GM19025 (cell line): ENCODE measurements at regions not wholly inside any gene's neighbourhood (a gene's known extent, or its start where the extent isn't known, plus 50 kb on each side); places are given as distances from the start of the nearest gene placed in this dataset.

Experiments used
- ATAC-seq: cut with Tn5 transposase; IDR thresholded peaks from one replicate; pipeline ENCODE4 v1.9.1; 2021; ENCODE audit warnings: mild to moderate bottlenecking, low read depth, moderate library complexity; ENCODE audit not compliant: unreplicated experiment

- ATAC-seq, result no peak
Measured at GRCh38 chr21:16071092-16071491, 341.3 kb downstream of the USP25 start.

DNA sequence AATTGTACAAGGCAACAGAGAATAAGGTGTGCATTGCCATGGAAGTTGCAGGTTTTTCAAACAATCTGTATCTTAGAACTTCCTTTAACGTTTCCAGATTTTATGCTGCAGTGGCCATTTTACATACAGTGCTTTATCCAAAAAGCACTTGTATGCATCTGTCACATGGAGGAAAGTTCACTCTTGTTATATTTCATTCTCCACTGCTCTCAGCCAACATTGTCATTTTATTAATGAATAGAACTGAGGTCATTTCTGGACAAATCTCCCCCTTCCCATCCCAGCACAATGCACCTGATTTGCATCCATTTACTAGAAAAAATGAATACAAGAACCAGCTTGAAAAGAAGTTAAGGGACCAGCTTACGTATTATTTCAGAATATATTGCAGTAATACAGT lies 342.0 kb downstream of the USP25 start:
- no peak for ATAC-seq

DNA sequence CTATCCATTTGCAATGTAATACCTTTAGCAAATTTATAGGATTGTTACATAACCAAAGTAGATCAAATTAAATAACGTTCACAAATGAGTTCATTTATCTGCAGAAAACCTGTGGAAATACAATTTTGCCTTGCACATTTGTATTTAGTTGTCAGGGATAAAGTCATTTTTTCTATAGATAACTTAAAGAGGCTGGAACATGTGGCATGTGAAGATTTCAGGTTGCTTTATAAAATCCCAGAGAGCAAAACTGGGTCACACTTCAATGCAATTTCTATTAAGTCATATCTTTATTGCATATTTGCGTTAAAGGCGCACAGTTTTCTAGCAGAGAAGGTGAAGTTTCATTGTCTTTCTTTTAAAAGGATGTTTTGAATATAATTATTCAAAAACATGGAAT lies 342.4 kb downstream of the USP25 start:
- ATAC-seq, result no peak

DNA sequence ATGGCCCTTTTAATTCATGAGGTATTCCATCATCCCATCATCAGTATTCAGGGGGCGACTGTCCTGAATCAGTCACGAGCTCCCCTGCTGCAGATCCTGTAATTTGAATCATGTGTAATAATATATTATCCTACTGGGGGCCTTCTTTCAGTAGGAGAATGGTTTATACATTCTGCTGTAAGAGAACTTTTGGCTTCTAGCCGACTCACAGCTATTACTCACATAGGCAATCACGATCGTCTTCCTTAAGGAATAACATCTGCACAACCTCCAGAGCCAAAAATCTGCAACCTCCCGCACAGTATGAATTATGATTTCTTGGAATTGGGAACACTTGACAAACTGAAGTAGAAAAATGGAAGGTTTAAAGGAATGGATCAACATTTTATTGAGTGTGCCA lies 343.0 kb downstream of the USP25 start:
- no peak for ATAC-seq

DNA sequence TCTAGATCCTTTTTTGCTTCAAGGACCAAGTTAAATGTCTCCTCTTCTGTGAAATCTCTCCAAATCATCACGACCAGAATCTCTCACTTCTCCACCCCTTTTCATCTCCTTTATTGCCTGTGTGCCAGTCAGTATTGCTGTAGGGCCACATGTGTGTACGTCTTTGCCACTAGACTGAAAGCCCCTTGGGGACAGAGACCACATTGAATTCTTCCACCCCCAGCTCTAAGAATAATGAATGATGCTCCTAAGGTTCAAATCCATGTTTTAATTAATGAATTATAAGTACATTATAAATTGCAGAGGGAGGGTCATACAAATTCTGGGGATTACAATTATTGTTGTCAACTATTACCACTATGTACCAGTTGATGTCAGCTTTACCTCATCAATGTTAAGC lies 343.8 kb downstream of the USP25 start:
- no peak for ATAC-seq

- ATAC-seq, result no peak
Measured at GRCh38 chr21:16074950-16075489, 345.2 kb downstream of the USP25 start.

DNA sequence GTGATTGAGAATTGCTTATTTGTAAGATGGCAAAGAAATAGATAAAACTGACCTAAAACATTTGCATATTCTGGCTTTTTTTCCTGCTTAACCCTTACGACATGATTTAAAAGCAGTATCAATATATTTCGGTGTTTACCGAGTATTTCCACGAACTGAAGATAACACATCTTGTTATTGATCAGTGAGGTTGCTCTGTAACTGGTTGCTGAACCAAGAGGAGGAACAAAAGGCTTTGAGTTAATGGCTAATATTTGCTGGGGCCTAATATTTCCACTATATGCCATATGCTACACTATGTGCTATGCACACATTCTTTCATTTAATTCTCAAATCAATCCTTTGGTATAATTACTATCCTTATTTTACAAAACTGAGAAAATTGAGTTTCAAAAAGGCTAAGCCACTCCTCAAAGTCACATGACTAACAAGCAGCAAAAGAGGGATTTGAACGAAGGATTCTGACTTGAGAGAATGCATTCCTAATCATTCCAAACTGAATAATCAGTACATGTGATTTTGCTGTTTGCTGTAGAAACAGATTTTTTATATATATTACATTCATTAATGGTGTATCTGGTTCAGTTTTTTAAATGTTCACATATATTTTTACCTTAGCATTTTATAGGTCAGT lies 346.0 kb downstream of the USP25 start:
- ATAC-seq, result no peak

- no peak for ATAC-seq
Measured at GRCh38 chr21:16076465-16076864, 346.7 kb downstream of the USP25 start.

DNA sequence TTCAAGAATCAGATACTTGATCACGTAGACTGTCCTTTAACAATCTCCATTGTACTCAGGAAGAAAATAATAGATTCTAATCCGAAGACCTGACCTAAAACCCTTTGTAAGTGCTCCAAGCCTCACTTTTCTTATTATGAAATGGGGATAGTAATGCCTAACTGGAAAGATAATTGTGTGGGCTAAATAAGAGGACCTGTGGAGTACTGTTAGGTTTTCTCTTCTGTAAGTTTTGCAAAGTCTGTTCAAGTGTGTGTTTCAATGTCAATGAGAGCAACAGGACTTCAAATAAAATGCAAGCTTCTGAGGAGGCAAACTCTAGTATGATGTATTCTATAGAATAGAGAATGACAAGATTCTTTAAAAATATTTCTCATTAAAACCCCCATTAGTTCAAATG lies 348.6 kb downstream of the USP25 start:
- no peak for ATAC-seq

DNA sequence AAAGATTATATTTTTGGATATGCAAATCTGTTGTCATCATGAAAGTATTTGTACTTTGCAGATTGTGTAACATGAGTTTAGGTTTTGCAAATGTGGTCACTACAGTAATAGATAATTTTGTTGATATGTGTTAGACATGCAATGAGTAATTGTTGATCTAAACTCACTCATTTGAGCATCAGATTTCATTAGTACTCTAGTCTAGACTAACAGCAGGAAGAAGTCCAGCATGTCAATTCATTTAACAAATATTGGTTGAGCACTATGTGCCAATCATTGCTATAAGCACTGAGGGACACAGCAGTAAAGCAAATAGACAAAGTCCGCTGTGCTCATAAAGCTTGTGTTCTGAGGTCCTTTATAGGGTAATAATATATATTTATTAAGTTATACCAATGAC lies 350.0 kb downstream of the USP25 start:
- ATAC-seq, result no peak

DNA sequence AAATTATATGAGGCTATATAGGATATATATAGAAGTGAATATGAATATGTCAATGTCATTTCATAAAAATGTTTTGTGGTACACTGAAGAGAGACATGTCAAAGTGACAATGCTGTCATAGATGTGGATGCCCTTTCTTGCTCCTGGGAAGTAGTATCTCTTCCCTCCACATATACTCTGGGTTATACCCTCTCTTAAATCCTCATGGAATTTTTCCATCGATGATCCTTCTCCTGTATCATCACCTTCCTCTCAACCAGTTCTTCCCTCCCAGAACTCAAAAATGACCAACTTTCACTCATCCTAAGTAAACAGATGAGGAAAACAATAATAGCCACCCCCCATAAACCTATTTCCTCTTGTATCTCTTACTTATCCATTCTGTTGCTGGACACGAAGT lies 351.5 kb downstream of the USP25 start:
- ATAC-seq, result no peak

DNA sequence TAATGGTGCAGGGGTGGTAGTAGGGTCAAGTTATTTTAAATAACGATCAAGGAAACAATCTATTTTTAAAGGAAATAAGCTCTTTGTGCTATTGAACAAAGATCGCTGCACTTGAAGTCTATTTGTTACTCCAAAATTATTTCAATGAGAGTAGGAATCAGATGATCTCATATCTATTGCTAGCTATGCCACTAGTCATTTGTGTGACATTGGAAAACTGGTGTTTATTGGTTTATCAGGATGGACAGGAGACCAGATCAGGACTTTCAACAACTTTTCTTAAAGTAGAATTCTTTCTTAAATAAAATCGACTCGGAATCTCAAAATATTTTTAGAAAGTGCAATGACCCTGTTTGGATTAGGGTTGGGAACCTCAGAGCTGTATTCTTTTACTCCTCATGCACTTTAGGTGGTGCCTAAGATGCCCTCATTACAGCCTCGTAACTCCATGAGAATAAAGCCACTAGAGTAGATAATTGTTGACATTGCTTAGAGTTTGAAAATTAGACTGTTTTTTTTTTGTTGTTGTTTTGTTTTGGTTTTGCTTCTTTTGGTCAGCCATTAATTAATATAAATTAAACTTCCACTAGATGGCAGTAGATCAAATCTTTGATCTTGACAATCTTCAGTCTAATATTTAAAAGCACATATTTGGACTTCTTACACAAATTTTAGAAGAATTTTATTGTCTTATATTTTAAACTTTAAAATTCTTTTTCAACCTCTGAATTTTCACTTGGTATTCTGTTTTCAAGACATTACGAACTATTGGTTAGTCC lies 352.4 kb downstream of the USP25 start:
- no peak for ATAC-seq

DNA sequence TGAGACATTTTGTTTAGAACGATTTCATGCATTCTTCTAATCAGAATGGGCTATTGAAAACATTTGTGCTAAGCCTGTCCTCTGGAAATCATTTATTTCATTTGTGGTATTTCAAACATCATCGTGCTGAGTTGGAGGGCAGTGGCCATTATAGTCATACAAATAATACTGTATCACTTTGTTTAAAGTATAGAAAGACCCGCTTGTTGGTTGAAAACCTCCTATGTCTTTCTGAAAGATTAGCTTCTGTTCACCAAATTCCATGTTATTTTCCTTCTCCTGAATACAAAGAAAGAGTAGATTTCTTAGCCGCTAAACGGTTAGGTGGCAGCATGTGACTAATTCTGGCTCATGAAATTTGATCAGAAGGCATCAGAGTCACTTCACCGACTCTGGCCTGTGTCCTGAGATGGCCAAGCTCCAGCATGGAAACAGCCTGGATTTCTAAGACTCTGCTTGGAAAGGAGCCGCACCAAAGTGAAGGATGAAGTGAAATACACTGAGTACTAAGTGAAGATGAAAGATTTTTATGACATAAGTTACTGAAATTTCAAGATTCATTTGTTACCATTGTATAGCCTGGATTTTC lies 355.1 kb downstream of the USP25 start:
- no peak for ATAC-seq

DNA sequence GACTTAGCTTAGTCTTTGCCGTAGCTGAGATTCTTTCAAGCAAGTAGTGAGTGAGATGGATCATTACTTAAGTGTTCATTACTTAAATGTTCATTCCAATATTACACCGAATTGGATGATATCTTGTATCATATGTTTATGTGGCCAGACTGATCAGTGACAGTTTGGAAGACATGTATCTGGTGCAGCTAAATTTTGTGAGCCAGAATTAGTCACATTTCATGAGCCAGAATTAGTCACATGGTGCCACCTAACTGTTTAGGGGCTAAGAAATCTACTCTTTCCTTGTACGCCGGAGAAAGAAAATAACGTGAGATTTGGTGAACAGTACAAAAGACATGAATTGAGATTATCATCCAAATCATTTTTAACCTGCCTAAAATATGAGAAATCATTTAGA lies 355.6 kb downstream of the USP25 start:
- no peak for ATAC-seq

DNA sequence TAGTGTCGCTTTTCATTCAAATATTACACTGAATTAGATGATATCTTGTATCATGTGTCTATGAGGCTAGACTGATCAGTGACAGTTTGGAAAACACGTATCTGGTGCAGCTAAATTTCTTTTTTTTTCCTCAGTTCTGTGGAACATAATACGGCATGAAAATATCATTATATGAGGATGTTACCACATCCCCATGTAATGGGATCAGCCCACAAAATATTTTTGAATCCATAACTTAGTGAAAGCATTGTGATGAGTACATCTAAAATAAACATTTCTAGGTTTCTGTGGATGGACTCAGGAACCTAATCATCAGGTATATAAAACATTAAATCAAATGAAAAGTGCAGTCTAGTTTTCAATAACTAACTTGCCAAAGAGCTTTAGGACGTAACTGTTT lies 356.3 kb downstream of the USP25 start:
- ATAC-seq, result no peak

DNA sequence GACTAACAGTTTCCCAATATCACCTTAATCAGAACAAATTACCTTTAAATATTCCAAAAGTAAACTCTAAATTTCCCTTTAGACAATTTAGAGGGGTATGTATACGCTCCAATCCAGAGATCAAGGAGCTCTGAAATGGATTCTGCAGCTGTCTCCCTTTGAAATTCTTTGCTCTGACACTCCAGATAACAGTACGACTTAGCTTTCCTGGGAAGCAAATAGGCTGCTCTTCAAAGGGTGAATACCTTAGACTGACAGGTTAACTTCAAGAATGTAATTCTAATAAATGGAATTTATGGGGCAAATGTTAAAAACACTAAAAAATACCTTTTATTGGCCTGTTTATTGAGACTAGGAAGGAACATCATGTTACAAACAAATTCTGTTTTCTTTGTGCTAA lies 357.2 kb downstream of the USP25 start:
- no peak for ATAC-seq

GRCh38 chr21:16087523-16087922 lies 357.7 kb downstream of the USP25 start:
- ATAC-seq, result no peak

DNA sequence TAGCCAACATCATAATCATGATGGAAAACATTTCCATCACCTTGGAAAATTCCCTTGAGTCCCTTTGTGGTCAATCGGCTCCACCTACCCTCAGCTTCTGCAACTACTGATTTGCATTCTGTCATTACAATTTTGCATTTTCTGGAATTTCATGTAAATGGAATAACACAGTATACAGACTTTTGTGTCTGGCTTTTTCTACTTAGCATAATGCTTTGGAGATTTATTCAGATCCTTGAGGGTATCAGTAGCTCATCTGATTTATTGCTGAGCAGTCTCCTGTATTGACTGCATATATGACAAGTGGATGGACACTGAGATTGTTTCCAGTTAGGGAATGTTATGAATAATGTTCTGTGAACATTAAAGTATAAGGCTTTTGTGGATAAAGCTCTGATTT lies 358.3 kb downstream of the USP25 start:
- ATAC-seq, result no peak

GRCh38 chr21:16095005-16095404 lies 365.2 kb downstream of the USP25 start:
- no peak for ATAC-seq

GRCh38 chr21:16096988-16097387 lies 367.2 kb downstream of the USP25 start:
- ATAC-seq, result no peak

DNA sequence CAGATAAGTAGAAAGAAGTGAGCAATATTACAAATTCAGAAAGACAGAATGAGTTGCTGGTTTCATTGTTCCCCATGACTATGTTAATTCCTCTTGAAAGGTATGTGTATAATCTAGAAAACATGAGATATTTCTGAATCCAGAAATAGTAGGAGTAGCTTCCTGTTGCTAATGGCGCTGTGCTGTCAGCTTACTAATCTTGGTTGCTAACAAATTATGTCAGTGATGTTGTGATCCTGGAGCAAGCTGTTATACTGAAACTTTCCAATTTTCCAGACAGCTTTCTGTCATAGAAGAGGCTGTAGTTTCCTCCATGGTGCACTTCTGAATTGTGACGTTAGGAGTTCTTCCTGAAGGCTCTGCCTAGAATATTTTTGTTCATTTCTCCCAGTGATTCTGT lies 372.3 kb downstream of the USP25 start:
- no peak for ATAC-seq
